ENCODE measurements at regions not wholly inside any gene's neighbourhood (a gene's known extent, or its start where the extent isn't known, plus 50 kb on each side); places are given as distances from the start of the nearest gene placed in this dataset.
"Not testable (repeated sequence)": the region's sequence is repeated elsewhere in the genome, so short reads cannot be mapped to it uniquely, and the experiment has no call there.

DNA sequence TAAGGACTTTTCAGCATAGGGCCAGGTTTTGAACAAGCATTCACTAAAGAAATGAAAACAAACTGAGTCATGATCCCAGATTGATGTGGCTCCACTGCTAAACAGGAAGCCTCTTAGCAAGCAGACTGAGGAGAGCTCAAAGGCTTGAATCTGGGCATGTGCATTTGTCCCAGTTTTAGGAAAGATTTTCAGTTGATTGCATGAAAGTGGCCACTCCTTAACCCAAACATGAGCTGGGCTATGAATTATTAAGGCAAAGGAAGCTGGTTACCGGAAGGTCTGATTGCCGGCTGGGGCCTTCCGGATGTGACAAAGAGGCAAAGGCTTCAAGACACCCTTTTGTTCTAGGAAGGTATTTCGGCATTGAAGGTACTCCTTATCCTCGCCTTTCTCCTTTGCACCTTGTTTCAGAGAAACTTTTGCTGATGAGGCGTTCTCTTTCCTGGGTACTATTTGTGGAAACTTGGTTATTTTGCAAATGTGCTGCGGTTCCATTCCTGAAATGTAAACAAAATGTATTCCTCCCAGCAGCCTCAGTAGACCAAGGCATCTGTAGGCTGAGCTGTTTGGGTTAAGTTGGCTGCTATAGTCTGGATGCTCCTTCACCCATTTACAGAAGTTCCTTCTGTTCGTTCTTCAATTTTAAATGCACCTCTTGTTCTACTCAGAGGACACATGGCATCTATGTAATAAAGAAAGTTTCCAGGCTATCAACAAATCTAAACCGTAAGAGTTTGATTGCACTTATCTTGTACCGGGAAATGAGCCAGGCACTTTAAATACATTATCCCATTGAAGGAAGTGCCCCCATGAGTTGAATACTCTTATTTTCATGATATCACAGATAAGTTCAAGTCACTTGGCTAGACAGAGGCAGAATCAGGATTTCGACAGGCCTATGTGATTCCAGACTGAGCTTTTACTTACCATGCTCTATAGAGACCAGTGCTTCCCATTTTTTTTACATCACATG is 115.6 kb upstream of the METAP2 start:
- DNase-seq: no peak

DNA sequence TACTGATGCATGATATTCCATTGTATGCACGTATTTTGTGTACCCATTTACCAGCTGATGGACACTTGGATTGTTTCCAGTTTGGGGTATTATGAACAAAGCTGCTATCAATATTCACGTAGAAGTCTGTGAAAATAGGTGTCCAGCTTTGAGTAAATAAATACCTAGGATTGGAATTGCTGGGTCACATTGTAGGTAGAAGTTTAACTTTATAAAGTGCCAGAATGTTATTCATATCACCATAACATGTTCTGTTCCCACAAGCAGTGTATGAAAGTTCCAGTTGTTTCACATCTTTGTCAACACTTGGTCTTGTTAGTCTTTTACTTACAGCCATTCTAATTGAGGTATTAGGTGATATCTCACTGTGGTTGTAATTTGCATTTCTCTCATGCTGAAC is 108.0 kb upstream of the METAP2 start:
- DNase-seq: no peak

DNA sequence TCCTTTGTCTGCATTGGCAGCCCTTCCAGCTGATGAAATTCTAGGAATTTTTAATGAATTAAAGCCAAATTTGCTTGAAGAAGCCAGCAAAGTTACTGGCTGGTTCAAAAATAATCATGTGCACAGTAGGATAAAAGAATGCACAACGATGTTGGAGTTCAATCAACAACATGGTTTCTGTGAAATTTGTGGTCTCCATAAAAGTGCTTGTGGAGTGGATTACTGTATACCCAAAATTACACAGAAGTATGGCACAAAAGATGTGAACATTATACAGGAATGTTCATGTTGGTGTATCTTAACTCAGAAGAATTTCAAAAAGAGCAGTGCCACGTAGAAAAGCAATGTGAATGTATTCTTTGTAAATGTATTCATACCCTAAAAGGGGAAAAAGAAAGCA is 105.0 kb upstream of the METAP2 start:
- no peak for DNase-seq

DNA sequence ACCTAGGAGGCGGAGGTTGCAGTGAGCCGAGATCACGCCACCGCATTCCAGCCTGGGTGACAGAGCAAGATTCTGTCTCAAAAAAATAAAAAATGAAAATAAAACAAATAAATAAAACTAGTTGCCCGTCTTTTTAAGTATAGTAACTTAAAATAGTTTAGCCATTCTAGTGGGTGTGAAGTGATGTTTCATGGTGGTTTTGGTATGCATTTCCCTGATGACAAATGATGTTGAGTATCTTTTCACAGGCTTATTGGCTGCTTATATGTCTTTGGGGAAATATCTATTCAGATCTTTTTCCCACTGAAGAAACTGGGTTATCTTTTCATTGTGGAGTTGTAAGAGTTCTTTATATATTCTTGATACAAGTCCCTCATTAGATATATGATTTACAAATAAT is 102.4 kb upstream of the METAP2 start:
- no peak for DNase-seq

DNA sequence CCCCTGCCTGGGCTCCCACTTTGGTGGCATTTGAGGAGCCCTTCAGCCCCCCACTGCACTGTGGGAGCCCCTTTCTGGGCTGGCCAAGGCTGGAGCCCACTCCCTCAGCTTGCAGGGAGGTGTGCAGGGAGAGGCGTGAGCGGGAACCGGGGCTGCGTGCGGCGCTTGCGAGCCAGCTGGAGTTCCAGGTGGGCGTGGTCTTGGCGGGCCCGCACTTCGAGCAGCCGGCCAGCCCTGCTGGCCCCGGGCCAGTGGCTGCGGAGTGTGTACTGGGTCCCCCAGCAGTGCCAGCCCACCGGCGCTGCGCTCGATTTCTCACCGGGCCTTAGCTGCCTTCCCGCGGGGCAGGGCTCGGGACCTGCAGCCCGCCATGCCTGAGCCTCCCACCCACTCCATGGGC is 94.5 kb upstream of the METAP2 start:
- not testable (repeated sequence) for DNase-seq

DNA sequence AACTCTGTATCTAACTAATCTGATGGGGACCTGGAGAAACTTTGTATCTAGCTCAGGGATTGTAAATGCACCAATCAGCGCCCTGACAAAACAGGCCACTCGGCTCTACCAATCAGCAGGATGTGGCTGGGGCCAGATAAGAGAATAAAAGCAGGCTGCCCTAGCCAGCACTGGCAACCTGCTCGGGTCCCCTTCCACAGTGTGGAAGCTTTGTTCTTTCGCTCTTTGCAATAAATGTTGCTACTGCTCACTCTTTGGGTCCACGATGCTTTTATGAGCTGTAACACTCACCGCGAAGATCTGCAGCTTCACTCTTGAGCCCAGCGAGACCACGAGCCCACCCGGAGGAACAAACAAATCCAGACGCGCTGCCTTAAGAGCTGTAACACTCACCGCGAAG is 93.6 kb upstream of the METAP2 start:
- DNase-seq: not testable (repeated sequence)

DNA sequence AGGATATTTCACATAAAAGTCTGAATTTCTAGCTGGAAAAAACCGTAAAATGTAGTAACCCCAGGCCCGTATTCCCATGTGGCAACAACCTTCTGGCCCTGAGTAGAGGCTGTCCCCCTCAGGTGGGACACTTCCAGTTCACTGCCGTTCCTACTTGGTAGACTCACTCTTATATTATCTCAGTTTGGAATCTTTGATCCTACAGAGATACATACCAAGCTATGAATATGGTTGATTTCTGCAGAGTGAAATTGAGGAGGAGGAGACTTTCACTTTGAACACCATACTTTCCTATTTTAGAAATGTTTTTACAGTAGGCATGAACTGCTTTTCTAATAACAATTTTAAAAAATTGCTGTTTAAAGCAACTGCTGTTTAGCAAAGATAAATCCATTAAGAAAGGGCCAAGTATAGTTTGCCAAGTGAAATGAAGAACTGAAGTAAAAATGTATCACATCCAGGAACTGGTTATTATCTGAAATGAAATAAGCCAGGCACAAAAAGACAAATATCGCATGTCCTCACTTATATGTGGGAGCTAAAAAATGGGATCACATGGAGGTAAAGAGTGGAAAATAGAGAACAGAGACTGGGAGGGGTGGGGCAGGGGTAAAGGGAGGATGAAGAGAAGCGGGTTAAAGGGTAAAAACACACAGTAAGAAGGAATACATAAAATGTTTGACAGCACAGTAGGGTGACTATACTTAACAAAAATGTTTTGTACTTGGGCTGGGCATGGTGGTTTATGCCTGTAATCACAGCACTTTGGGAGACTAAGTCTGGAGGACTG is 92.8 kb upstream of the METAP2 start:
- no peak for DNase-seq

DNA sequence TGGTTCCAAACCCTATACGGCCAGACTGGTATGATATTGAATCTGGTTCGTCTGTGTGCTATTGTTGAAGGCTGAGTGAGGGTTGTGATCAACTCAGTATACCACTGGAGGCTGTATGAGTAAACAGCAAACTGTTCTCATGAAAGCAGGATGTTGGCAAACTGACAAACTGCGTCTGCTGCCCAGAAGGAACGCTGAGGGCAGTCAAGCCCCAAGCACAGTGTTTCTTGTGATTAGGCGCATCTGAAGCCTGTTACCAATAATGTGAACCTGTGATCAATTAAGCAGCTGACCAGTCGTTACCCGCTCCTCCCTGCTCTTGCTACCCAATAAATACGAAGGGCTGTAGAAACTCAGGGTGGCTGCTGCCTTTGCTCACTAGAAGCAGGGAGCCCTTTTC is 90.0 kb upstream of the METAP2 start:
- not testable (repeated sequence) for DNase-seq

DNA sequence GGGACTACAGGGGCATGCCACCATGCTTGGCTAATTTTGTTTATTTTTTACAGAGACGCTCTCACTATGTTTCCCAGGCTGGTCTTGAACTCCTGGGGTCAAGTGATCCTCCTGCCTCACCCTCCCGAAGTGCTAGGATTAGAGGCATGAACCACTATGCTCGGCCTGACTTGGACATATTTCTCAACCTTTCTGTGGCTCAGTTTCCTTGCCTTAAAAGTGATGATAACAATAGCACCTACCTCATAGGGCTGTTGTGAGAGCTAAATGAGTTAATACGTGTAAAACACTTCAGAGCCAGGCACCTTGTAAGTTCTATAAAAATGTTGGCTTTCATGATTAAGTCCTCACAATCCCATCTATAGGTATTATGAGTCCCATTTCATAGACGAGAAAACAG is 89.2 kb upstream of the METAP2 start:
- DNase-seq: no peak

DNA sequence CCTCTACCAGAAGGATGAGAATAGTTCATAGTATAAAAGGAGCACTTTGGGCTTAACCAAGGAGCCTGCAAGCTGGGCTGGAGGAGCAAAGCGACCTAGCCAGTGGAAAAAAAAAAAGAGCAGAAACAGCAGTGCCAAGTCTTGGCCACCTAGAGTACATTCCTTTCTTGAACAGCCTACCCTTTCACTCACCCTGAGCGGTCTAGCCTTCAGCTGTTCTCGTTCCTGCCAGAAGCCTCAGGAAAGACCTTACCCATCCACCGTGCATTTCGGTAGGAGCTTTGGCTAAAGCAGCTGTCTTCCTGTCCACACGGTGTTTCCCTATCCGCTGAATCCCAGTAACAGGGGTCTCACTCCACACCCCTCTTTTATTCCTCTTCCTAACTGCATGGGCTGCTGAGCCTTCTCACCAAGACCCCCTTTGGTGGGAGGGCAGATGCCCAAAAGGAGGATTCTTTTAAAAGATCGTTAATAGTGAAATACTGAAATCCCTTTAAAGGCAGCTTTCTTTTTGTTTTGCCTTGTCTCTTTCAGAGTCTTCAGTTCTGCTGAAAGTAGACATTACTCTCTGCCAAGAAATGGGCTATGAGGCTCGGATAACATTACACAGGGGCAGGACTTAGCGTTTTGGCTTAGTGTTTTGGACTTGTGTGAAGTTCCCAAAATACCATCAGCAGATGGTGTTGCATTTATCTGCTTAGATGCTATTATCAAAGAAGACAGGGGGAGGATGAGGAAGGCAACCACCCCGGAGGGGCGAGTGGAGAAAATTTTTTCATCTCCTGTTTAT is 88.5 kb upstream of the METAP2 start:
- peak; percentile 64 for DNase-seq

DNA sequence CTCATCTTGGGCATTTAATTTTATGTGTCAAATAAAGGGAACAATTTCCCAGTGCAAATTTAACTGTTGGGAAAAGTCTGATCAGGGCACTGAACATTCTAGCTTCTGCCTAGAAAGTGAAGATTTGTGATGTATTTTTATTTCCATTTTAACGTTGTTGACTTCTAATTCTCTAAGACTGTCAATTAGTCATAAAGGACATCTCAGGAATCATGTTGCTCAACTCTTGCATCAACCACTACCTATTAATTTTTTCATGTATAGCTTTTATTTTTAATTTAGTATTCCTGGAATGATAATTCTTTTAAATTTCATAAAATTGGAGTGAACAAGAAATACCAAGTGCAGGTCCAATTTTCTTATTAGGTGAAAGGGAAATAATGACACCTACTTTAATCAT is 87.9 kb upstream of the METAP2 start:
- DNase-seq: no peak

DNA sequence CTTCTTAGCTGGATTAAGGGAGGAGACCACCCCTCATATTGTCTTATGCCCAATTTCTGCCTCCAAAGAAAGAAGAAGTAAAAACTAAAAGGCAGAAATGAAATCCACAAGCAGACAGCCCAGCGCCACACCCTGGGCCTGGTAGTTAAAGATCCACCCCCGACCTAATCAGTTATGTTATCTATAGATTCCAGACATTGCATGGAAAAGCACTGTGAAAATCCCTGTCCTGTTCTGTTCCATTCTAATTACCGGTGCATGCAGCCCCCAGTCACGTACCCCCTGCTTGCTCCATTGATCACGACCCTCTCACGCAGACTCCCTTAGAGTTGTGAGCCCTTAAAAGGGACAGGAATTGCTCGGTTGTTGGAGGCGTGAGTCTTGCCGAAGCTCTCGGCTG is 85.7 kb upstream of the METAP2 start:
- not testable (repeated sequence) for DNase-seq

DNA sequence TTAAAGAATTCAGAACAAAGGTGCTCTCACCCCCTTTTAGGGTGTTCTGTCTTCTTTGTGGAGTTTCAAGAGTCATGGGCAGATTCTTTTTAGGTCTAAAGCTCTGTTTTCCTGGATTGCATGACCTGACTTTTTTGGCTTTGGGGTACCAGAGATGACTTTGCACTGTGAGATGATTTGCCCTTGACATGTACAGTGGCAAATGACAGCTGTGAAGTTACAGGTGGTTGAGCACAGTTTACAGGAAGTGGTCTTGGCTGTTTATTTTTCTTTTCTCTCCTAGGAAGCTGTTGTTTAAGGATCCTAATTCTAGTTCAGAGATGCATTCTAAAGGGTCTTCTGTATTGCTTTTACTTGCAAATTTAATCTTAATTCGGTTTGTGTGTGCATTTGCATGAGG is 83.8 kb upstream of the METAP2 start:
- DNase-seq: no peak

DNA sequence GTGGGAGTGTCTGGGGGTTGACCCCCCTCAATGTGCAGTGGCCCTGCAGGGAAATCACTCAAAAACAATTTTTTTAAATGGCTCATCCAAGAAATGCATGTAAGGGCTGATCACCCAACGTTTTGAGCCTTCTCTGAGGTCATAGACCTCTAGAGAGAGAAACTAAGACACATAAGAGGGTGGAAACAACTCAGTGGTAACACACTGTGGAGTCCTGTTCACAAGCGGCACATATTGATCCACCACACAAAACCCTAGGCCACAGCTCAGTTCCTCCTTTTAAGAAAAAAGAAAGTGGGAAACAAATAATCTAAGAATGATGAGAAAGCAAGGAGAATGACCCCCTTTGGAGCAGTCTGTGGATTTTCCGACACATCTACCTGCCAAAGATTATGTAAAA is 83.0 kb upstream of the METAP2 start:
- no peak for DNase-seq

DNA sequence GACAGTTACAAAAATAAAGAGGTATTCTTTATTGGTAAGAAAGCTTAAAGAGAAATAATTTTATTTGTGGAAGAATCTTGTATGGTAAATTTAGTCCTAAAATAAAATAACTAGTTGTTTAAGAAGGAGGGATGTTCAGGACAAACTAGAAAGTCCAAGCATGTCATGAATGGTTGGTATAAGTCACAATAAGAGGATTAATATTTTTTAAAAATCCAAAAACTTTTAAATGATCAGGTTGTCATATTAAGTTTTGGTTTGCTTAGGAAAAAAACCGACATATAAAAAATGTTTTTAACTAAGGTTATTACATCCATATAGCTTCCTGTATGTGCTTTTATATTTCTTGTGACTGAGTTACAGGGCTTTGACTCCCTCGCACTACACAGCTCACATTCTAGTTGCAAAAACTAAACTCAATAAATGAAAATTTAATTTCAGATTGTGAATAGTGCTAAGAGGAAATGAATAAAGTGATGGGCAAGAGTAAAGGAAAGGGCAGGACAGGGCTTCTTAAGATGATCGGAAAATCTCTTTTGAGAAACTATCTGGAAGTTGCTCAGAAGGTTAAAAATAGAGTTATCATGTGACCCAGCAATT is 80.7 kb upstream of the METAP2 start:
- no peak for DNase-seq

DNA sequence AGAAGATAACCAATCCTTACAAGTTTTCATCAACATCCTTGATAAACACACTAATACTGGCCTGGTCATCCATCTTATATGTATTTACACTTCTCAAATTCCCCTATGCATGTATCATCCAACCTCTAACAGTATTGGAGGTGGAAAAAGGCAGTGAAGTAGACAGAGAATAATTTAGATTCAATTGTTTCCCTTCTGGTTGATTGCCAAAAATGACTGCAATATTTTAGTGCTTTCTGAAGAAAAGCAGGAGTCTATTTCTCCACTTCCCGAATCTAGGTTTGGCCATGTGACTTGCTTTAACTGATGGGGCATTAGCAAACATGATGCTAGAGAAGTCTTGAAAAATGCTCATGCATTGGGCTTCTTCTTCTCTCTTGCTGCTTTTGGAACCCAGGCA is 78.3 kb upstream of the METAP2 start:
- DNase-seq: no peak

DNA sequence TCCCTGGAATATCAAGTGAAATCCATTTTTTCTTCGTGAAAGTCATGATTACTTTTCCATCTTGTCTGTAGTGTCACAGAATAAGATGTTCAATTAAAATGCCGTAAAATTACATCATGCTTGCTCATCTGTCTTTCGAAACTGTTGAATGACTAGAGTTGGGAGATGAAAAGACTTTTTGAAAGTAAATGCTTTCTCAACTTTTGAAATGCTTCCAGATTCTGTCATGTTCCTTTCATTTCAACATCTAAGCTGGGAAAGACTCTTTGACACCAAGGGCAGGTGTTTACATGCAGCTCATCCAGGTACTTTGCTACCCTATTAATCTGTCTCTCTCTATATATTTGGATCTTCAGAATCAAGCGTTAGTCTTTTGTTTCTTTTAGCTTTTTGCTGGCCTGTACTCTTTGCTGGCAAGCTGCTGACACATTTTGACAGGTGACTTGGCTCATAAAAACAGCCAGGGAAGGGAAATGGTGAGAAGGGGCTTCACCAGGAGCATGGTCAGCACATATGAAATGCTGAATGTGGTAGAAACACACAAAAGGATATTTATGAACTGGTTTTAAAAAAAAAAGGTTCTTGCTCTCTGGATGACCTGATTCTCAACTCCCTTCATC is 77.0 kb upstream of the METAP2 start:
- no peak for DNase-seq

DNA sequence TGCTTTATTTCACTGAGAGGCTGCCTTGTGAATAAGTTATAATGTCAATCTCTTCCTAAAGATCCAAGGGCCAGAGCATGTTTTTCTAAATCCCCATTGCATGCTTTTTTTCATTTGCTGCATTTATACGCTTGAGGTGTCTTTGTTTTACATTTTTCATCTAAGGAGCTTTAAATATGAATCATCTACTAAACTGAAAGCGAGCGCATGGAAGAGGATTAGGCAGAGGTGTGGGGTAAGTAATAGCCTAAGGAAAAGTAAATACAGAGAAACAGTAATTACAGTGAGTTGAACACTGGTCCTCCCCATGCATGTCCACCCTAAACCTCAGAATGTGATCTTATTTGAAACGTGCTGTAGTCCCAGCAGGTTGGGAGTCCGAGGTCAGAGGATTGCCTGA is 76.4 kb upstream of the METAP2 start:
- no peak for DNase-seq

DNA sequence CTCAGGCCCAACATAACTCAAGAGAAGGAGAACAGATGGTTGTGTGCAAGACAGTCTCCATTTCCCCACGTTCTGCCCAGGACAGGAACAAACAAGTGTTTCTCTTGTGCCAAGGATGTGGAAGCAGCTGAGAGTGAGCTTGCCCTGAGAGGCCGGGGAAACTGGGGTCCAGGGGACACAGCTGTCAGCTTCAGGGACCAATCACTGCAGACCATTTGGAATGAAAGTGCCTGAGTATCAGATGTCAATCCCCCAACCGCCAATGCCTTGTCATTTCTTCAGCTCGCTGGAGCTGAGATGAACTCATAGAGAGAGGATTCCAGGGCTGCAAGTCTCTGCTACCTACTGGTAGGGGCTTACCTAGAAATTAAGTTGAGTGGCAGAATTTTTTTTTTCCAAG is 71.9 kb upstream of the METAP2 start:
- DNase-seq: no peak

DNA sequence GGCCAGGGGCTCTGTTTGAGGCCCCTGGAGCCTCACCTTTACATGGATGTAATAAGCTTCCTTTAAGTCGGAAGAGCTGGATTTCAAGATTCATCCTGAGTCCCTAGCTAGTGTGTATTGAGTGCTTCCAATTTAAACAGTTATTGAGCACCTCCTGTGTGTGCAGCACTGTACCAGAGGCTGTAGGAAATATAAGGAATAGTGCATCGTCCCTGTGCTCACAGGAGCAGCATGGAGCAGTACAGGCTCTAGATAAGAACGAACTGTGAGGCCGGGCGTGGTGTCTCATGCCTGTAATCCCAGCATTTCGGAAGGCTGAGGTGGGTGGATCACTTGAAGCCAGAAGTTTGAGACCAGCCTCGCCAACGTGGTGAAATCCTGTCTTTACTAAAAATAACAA is 65.8 kb upstream of the METAP2 start:
- no peak for DNase-seq

DNA sequence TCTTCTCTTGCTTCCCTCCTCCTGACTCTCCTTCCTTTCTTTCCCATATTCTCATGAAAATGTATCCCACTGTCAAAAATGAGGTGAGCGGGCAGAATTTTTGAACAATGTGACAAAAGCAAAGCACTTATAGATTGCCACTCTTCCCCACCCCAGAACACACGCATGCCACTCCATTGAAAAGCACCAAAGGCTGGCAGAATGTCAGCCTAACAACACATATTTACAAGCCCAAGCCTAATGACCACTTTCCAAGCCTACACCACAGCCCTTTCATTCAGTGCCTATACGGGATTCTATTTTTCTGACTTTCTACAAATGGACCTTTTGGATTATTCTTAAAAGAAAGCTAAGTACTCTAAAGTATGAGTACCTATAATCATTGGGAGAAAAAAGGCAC is 62.9 kb upstream of the METAP2 start:
- no peak for DNase-seq

All from muscle of arm (tissue), 1 donor.